ENCODE measurements at regions not wholly inside any gene's neighbourhood (a gene's known extent, or its start where the extent isn't known, plus 50 kb on each side); places are given as distances from the start of the nearest gene placed in this dataset.

- no peak for TF ChIP-seq SIN3A (IDR thresholded peaks at IDR 0.05; ENCODE audit: borderline replicate concordance, insufficient read depth, low read length)
- TF ChIP-seq TAF1 (IDR thresholded peaks at IDR 0.05; ENCODE audit: borderline replicate concordance, insufficient read depth, low read length) = no peak
- TF ChIP-seq, protein P1, sequence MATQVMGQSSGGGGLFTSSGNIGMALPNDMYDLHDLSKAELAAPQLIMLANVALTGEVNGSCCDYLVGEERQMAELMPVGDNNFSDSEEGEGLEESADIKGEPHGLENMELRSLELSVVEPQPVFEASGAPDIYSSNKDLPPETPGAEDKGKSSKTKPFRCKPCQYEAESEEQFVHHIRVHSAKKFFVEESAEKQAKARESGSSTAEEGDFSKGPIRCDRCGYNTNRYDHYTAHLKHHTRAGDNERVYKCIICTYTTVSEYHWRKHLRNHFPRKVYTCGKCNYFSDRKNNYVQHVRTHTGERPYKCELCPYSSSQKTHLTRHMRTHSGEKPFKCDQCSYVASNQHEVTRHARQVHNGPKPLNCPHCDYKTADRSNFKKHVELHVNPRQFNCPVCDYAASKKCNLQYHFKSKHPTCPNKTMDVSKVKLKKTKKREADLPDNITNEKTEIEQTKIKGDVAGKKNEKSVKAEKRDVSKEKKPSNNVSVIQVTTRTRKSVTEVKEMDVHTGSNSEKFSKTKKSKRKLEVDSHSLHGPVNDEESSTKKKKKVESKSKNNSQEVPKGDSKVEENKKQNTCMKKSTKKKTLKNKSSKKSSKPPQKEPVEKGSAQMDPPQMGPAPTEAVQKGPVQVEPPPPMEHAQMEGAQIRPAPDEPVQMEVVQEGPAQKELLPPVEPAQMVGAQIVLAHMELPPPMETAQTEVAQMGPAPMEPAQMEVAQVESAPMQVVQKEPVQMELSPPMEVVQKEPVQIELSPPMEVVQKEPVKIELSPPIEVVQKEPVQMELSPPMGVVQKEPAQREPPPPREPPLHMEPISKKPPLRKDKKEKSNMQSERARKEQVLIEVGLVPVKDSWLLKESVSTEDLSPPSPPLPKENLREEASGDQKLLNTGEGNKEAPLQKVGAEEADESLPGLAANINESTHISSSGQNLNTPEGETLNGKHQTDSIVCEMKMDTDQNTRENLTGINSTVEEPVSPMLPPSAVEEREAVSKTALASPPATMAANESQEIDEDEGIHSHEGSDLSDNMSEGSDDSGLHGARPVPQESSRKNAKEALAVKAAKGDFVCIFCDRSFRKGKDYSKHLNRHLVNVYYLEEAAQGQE (IDR thresholded peaks at IDR 0.05; ENCODE audit: insufficient read depth in 1 of 2, low read depth in 2 of 2, low read length in 2 of 2) = no peak
- TF ChIP-seq FOXP2 (optimal IDR thresholded peaks at IDR 0.05; ENCODE audit: borderline replicate concordance, extremely low read depth, extremely low read length, insufficient read depth) = no peak
- TF ChIP-seq POLR2AphosphoS5 (IDR thresholded peaks at IDR 0.05; ENCODE audit: low read depth, low read length) = no peak
Observed at GRCh38 chr4:24666316-24666715, 82.0 kb upstream of the DHX15 start.

- no peak for TF ChIP-seq POLR2AphosphoS5 (IDR thresholded peaks at IDR 0.05; ENCODE audit: low read depth, low read length)
- TF ChIP-seq, protein P1 (IDR thresholded peaks at IDR 0.05; ENCODE audit: insufficient read depth in 1 of 2, low read depth in 2 of 2, low read length in 2 of 2) = no peak
- no peak for TF ChIP-seq TAF1 (IDR thresholded peaks at IDR 0.05; ENCODE audit: borderline replicate concordance, insufficient read depth, low read length)
- TF ChIP-seq SIN3A (IDR thresholded peaks at IDR 0.05; ENCODE audit: borderline replicate concordance, insufficient read depth, low read length) = no peak
Observed at GRCh38 chr4:24666816-24667477, 82.6 kb upstream of the DHX15 start.

DNA sequence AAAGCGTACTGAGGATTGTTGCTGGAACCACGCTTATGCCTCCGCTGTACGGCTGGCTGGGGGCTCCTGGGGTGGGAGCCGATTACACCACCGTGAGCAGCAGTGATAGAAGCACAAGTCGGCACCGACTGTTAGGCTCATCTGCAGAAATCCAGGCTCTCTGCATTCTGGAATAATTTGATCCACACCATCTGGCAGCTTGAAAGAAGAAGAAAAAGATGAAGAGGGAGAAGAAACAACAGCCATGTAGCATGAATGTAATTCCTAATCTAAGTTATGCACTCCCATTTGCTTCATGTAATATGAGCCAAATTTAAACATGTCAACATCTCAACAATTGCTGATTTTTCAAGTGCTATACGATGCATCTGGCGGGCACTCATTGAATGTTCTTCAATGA is 84.6 kb upstream of the DHX15 start:
- TF ChIP-seq FOXP2 (optimal IDR thresholded peaks at IDR 0.05; ENCODE audit: borderline replicate concordance, extremely low read depth, extremely low read length, insufficient read depth) = no peak
- TF ChIP-seq TAF1 (IDR thresholded peaks at IDR 0.05; ENCODE audit: borderline replicate concordance, insufficient read depth, low read length) = no peak
- TF ChIP-seq POLR2AphosphoS5 (IDR thresholded peaks at IDR 0.05; ENCODE audit: low read depth, low read length) = no peak
- TF ChIP-seq SIN3A (IDR thresholded peaks at IDR 0.05; ENCODE audit: borderline replicate concordance, insufficient read depth, low read length) = no peak
- TF ChIP-seq, protein P1 (IDR thresholded peaks at IDR 0.05; ENCODE audit: insufficient read depth in 1 of 2, low read depth in 2 of 2, low read length in 2 of 2) = no peak

DNA sequence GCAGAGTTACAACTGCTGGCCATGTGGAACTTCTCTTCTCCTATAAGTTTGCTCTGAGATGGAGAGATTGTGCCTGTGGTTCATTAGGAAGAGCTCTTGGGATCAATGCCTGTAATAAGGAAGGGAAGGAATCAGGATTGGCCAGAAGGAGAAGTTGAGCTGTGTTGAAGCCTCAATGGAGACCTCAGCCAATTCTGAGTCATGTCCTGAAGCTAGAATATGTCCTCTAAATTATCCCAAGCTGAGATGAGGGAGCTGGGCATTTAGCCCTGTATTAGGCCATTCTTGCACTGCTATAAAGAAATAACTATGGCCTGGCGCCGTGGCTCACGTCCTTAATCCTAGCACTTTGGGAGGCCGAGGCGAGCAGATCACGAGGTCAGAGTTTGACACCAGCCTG is 85.4 kb upstream of the DHX15 start:
- TF ChIP-seq SIN3A (IDR thresholded peaks at IDR 0.05; ENCODE audit: borderline replicate concordance, insufficient read depth, low read length) (no peak), POLR2AphosphoS5 (IDR thresholded peaks at IDR 0.05; ENCODE audit: low read depth, low read length) (no peak), FOXP2 (optimal IDR thresholded peaks at IDR 0.05; ENCODE audit: borderline replicate concordance, extremely low read depth, extremely low read length, insufficient read depth) (no peak), TAF1 (IDR thresholded peaks at IDR 0.05; ENCODE audit: borderline replicate concordance, insufficient read depth, low read length) (no peak)
- TF ChIP-seq, protein P1 (IDR thresholded peaks at IDR 0.05; ENCODE audit: insufficient read depth in 1 of 2, low read depth in 2 of 2, low read length in 2 of 2) = no peak

All from PFSK-1 (cell line).